C4-2B (cell line): ENCODE measurements at regions not wholly inside any gene's neighbourhood (a gene's known extent, or its start where the extent isn't known, plus 50 kb on each side); places are given as distances from the start of the nearest gene placed in this dataset.

Experiments
- ZFX ChIP-seq: fragments of 450-650 bp; IDR thresholded peaks from 2 replicates; pipeline ENCODE4 v1.6.1; 2017
- TF ChIP-seq, protein P1 (sequence below): fragments of 450-650 bp; conservative IDR thresholded peaks from 2 replicates; pipeline ENCODE4 v1.5.1; 2017; ENCODE audit warnings: mild to moderate bottlenecking

DNA sequence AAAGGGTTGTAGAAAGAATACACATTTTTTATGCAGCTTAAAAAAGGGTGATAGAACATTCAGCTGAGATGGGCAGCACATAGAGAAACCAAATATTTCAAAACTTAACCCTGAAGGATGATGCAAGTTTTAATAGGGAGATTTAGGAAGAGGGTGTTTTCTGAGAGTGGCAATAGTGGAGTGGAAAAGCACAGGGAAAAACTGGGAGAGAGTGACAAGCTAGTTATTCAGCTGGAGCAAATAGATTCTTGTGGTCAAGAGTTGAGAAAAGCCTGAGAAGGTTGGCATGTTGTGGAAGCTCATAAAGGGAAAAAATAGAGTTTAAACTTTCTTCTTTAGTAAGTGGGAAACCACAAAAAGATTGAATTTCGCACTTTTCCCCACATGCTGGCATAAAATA, 359.6 kb upstream of the PITX2 start:
- no peak for TF ChIP-seq ZFX
- TF ChIP-seq, protein P1, sequence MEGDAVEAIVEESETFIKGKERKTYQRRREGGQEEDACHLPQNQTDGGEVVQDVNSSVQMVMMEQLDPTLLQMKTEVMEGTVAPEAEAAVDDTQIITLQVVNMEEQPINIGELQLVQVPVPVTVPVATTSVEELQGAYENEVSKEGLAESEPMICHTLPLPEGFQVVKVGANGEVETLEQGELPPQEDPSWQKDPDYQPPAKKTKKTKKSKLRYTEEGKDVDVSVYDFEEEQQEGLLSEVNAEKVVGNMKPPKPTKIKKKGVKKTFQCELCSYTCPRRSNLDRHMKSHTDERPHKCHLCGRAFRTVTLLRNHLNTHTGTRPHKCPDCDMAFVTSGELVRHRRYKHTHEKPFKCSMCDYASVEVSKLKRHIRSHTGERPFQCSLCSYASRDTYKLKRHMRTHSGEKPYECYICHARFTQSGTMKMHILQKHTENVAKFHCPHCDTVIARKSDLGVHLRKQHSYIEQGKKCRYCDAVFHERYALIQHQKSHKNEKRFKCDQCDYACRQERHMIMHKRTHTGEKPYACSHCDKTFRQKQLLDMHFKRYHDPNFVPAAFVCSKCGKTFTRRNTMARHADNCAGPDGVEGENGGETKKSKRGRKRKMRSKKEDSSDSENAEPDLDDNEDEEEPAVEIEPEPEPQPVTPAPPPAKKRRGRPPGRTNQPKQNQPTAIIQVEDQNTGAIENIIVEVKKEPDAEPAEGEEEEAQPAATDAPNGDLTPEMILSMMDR, result no peak
